ENCODE measurements at regions not wholly inside any gene's neighbourhood (a gene's known extent, or its start where the extent isn't known, plus 50 kb on each side); places are given as distances from the start of the nearest gene placed in this dataset.

DNA sequence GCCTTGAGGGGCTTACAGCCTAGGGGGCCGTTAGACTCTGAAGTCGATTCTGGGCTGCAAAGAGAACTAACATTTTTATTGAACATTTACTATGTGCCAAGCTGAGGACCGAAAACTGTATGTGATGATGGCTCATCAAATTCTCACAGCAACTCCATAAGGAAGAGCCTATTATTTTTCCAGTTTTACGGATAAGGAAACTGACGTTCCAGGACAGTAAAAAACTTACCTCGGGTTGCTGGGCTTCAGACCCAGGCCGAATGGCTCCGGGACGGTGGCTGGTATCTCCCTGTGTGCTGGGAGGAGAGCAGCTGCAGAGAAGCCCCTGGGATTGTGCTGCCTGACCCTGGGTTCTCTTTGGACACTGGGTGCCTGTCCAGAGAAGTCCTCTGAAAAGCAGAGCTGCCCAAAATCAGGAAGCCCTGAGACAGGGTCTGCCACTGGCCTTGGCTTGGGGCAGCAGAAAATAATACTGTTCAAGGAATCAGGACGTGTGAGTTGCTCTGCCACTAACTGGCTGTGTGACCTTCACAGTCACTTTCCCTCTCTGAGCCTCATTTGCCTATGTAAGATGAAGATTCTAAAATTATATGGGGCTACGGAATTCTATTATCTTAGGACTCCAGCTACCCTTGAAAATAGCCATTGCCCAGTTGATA is 116.3 kb upstream of the CPEB4 start:
- intact Hi-C loops (cut with micrococcal nuclease) = no loop called here
- ATAC-seq (no peak), DNase-seq (no peak)

DNA sequence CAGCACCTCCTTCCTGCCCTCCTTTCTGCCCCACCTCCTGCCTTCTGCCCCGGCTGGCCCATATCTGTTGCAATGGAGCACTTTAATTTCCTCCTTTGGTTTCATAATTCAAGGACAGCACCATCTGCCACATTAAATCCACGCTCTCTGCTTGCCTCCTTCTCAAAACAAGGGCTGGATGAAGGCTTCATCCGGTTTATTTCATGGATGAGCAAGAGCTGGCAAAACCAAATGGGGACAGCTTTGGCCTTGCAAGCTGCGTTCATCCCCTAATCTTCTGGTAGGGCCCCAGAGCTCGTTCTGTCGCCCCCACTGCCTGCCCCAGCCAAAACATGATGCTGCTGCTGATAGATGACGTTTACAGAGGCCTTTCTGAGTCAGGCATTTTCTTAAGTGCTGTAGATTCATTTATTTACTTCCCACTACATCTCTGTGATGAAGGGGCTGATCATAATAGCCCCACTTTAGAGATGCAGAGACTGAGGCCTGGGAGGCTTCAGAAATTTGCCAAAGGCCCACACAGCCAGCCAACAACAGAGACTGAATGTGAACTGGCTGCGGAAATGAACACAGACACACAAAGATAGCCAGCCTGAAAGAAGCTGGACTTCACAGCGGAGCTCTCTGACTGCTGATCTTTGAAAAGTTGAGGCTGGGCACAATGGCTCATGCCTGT is 115.6 kb upstream of the CPEB4 start:
- no peak for ATAC-seq
- intact Hi-C loops (cut with micrococcal nuclease) = no loop called here
- no peak for DNase-seq

DNA sequence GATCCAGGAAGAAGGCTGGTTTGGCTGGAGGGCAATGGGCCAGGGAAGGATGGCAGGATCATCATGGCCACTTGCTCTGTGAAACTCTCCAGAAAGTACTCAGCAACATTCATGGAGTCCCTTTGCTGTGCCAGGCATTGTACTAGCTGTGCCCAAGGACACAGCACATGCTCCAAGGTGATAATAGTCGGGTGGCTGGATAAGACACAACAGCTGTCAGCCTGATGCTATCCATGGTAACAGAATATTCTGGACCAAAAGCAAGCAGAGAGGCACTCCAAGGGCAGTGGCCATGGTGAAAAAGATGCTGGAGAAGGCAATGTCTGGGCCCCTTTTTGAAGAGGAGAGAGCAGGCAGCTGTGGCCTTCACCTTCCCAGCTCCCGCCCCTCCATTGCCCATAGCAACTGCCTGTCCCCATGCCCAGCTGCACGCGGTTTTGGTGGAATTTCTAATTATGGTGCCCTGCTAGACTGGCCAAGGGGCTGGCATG is 113.8 kb upstream of the CPEB4 start:
- ATAC-seq (peak; percentile 94), DNase-seq (peak; percentile 62)
- intact Hi-C loops (cut with micrococcal nuclease) = no loop called here

DNA sequence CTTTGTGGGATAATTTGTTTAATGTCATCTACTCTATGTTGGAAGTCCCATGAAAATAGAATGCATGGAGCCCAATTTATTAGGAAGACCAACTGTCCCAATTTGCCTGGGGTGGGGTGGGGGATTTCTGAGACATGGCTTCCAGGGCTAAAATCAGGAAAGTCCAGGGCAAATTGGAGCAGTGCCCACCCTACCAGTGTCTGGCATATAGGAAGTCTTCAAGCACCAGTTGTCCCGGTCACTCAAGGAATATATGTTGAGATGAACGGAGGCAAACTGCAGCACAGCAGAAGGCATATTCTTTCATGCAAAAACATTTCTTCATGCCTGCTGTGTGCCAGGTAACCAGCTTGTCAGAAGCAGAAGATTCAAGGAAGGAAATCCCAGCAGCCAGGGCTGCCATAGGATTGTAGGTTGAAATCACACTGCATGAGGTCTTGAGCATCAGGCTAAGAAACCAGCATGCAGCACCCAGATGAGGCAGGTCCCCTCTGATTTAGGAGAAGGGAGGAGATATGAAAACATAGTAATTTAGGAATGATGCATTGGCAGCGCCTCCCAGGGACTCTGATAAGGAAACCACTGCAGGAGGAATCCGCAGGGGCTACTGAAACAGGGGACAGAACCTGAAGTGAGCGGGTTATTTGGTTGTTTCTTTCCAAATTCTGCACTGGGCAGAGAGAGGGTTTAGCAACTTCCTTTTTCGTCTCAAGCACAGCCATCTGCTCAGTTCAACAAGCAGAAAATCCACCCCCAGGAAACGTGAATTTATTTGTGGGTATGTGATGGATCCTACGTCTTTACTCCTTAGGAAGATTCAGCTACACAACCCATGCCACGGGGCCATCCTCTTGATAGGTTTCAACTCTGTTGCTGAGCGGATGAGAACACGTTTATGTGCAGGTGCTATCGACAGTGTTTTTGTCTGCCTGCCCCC is 112.6 kb upstream of the CPEB4 start:
- intact Hi-C loops (cut with micrococcal nuclease) = no loop called here
- no peak for DNase-seq
- ATAC-seq = no peak

DNA sequence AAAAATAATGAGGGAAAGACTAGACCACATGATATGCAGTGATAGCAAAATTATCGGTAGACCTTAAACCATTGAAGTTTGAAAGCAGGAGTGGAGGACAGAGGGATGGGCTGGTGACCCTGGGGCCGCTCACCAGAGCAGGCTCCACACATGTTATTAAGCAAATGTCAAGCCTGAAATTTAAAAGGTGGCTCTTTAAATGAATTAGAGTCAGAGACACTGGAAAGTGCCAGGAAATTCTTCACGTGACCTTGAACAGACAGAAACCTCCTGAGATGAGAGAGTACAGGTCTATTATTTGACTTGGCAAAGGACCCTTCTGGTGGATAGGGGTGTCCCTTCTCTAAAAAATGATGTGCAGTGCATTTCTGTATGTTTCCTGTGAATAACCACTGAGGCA is 111.0 kb upstream of the CPEB4 start:
- no peak for DNase-seq
- ATAC-seq = no peak
- intact Hi-C loops (cut with micrococcal nuclease) = no loop called here

DNA sequence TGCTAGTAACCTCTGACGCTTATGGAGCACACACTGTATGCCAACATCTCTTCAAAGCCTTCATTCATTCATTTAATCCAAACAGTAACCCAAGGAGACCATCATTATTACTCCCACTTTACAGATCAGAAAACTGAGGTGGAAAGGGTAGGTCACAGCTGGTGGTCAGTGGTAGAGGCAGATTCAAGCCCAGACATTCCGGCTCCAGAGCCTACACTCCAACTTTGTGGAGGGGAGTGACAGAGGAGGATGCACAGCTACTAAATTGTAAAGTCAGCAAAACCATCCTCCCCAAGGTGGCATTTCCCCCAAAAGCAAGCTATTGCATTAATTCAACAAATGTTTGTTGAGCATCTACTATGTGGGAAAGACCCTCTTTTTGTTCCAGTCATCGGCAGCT is 110.5 kb upstream of the CPEB4 start:
- intact Hi-C loops (cut with micrococcal nuclease) = no loop called here
- ATAC-seq = no peak
- DNase-seq = no peak

DNA sequence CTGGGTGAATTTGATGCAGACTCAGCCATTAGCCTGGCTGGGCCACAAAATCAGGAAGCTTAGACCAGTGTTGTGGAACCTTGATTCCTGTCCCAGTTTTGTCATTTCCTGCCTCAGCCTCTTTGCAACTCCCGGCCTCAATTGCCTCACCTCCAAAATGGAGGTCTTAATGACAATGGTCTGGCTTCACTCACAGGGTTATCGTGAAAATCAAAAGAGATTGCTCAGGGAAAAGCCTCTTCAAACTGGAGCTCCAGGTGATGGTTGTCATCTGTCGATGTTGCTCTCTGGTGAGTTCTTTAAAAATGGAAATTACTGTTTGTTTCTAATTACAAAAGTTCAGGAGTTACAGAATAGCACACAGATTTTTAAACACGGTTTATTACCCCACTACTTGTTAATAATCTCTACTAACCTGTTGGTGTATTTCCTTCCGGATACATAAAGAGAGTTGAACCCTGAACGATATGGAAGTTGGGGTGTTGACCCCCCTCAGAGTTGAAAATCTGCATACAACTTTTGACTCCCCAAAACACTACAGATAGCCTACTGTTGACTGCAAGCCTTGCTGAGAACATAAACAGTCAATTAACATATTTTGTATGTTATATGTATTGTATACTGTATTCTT is 109.9 kb upstream of the CPEB4 start:
- DNase-seq = no peak
- no peak for ATAC-seq
- intact Hi-C loops (cut with micrococcal nuclease) = no loop called here

DNA sequence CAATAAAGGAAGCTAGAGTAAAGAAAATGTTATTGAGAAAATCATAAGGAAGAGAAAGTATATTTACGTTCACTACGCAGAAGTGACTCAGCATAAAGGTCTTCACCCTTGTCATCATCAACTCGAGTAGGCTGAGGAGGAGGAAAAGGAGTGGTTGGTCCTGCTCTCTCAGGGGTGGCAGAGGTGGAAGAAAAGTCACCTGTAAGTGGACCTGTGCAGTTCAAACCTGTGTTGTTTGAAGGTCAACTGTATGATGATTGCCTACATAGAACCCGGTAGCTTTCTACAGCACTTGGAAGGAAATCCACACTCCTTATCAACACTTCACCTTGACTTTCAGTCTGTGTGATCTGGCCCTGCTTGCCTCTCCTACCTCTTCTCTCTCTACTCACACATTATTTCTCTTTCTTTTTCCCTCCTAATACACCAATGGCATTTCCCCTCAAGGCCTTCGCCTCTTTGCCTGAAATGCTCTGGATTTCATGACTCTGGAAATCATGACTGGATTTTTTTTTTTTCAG is 109.3 kb upstream of the CPEB4 start:
- intact Hi-C loops (cut with micrococcal nuclease) = no loop called here
- no peak for ATAC-seq
- DNase-seq = no peak

DNA sequence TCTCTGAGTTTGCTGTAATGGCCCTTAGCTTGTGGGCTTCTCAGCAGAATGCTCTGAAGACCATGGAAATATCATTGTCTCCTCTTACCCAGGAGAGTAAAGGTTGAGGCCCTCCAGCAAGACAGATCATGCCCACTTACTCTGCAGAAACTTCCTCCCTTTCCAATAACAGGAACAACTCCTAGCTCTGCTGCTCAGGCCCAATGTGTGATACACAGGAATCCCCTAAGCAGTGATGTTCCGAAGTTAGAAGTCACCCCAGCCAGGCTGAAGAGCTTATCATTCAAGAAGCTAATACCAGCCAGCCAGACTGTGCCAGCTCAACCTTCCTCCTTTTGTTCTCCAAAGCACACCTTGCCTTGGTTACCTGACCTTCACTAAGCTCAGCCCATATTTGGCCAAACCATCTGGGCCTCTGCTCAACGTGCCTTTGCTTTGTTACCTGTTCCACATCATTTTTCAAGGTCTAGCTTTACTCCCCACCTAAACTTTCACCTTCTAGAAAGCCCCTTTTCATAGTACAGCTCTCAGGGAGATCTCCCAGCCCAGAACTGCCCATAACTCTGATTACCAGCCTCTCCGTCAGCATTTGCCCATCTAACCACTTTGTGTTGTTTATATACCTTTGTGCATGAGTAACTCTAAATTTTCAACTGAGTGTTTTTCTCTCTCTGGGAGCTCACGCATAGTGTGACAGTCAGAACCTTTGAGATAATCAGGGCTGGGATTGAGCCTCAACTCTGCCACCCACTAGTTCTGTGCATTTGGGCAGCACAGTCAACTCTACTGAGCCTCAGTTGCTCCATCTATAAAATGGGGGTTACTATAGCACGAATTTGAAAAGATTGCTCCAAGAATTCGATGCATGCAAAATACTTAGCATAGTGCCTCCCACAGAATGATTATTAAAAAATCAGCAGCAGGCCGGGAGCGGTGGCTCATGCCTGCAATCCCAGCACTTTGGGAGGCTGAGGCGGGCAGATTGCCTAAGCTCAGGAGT is 107.6 kb upstream of the CPEB4 start:
- intact Hi-C loops (cut with micrococcal nuclease) = no loop called here
- no peak for ATAC-seq
- DNase-seq = no peak

DNA sequence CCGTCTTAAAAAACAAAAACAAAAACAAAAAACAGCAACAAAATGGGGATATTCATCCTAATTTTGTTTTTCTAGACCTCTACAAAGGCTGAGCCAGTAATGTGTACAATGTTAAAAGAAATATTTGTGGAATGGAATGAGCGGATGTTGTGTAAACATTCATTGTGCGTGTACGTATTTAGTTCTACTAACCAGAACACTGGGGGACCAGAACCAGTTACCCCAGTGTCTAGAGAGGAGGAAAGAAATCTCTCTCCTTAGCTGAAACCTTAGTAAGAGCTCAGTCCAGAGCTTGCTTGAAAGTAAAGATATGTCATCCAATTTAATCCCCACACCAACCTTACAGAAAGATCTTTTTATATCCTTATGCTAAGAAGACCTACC is 106.7 kb upstream of the CPEB4 start:
- intact Hi-C loops (cut with micrococcal nuclease) = no loop called here
- DNase-seq (no peak), ATAC-seq (no peak)

DNA sequence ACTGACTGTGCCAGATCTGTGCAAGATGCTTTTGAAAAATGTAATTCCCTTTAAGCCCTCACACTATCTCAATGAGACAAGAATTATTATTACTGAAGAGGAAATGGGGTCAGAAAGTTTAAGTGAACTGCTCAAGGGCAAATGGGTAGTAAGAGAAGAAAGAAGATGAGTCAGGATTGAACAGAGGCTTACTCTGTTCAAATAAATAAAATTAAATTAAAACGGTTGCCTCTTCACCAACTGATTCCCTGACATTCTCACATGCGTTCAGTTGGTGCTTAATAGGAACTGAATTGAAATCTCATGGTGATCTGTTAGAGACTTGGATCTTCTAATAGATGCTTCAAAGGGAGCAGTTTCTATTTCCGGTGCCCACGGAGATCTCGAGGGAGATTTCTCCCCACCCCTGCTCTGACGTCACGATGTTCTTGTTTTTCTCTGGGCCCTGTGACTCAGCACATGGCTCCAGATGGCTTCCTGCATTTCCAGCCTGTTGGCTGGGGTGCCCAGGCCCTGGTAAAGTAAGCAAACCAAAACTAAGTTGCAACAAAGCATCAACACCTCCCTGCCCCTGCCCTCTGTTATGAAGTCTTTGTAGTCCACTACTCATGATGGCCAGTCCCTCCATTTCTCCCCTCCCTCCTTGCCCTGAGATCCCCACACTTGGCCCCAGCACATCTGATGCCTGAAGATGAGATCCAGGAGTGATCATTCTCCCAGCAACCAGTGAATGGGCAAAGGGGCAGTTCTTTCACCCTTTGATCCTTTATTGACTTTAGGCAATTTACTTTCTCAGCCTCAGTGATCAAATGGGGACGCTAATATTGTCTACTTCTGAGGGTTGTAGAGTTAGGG is 106.1 kb upstream of the CPEB4 start:
- peak; percentile 75 for DNase-seq
- intact Hi-C loops (cut with micrococcal nuclease) = no loop called here
- peak; percentile 87 for ATAC-seq

DNA sequence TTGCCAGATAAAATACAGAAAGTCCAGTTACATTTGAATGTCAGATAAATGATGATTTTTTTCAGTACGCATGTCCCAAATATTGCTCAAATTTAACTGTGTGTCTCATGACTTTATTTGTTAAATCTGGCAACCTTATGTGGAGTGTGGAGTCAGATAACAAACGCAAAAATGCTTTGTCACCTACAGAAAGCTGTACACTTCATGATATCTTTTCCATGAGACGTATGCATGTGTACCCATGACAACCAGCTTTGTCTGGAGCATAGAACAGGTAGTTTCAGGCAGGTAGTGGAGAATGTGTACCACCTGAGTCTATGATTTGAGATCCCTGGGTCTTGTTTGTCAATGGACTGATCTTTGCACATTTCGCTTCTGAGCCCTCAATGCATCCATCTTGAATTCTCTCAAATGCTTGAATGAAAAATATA is 105.5 kb upstream of the CPEB4 start:
- DNase-seq = no peak
- ATAC-seq = no peak
- intact Hi-C loops (cut with micrococcal nuclease) = no loop called here

DNA sequence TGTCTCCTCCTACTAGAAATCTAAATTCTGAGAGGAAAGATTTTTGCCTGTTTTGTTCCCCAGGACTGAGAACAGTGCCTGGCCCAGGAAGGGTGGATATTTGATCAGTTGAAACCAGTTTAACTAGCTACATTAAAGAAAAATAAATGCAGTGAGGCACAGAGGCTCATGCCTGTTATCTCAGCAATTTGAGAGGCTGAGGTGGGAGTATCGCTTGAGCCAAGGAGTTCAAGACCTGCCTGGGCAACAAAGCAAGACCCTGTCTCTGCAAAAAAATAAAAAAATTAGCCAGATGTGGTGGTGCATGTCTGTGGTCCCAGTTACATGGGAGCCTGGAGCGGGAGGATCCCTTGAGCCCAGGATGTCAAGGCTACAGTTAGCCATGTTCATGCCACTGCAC is 104.8 kb upstream of the CPEB4 start:
- ATAC-seq = no peak
- DNase-seq = no peak
- intact Hi-C loops (cut with micrococcal nuclease) = no loop called here

DNA sequence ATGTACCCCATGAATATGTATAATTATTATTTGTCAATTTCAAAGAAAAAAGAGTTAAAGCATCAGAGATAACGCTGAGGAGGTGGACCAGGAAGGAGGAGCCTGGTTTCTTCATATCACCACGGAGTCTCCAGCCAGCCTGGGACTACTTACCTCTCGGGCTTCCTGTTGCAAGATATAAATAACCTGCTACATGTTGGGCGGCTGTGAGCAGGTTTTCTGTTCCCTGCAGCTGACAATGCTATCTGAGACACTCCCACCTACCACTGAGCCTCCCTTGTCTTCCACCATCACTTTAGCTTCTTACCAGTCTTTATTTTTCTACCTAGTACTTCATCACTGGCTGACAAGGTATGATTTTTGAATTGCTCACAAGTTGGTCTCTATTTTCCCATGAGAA is 102.7 kb upstream of the CPEB4 start:
- no peak for DNase-seq
- intact Hi-C loops (cut with micrococcal nuclease) = no loop called here
- no peak for ATAC-seq

DNA sequence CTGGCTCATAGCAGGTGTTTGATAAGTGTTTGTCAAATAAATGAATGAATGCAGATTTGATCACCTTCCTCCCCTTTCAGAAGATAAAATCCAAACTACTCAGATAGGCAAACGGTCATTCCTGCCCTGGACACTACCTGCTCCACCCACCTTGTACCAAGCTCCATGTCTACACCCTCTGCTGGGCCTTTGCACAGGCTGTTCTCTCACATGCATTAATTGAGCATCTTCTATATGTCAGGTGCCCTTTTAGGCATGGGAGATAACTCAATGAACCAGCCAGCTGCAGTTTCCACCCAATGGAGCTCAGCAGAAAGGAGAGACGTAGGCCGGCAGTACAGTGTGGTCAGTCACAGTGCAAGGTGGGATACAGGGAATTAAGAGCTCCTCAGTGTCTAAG is 102.3 kb upstream of the CPEB4 start:
- ATAC-seq (no peak), DNase-seq (no peak)
- intact Hi-C loops (cut with micrococcal nuclease) = no loop called here

DNA sequence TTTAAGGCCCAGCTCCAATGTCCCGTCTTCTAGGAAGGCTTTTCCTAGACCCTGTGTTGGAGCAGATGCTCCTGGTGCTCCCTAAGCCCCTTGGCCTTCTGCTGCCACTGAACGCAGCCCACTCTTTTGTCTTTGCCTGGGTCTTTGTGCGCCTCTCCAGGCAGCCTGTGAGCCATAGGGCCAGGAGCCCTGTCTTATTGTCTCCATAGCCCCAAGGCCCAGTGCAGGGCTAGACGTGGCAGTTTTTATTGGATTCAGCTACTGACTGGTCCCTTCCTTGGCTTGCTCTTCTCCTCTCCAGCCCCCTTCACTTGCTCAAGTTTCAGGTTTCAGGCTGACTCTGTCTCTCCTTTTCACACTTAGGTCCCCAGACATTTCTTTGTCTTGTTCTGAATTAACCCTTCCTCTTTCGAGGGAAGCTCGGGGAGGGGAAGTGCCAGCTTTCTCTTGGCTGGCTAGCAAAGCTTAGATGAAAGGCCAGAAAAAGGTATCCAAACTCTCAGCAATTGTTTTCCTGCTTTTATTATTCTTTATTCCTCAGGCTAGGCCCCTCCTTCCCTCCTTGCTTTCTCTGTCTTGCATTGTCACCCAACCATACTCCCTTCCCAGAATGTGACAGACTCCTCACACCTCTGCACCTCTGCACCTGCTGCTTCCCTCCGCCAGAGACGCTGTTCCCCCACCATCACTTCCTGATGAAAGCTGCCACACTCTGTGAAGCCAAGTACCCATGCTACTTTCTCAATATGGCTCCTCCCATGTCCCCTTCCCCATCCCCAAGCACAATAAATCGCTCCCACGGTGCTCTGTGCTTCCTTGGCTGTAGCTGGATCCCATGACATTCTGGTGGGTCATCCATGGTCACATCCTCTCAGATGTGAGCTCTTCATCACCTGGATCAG is 101.6 kb upstream of the CPEB4 start:
- intact Hi-C loops (cut with micrococcal nuclease) = no loop called here
- no peak for ATAC-seq

More for the DNA sequence above, 101.6 kb upstream of the CPEB4 start:
- DNase-seq = no peak
